NCI-H1417 (cell line): ENCODE measurements at regions not wholly inside any gene's neighbourhood (a gene's known extent, or its start where the extent isn't known, plus 50 kb on each side); places are given as distances from the start of the nearest gene placed in this dataset.
A peak's percentile ranks its signal among the peaks of the same experiment; 100 is the strongest.
"Not testable (repeated sequence)": the region's sequence is repeated elsewhere in the genome, so short reads cannot be mapped to it uniquely, and the experiment has no call there.

Source experiments
- DNase-seq, 3 experiments: peaks; one replicate each; lab custom pipeline; 2025; lab: John Stamatoyannopoulos, UW

DNA sequence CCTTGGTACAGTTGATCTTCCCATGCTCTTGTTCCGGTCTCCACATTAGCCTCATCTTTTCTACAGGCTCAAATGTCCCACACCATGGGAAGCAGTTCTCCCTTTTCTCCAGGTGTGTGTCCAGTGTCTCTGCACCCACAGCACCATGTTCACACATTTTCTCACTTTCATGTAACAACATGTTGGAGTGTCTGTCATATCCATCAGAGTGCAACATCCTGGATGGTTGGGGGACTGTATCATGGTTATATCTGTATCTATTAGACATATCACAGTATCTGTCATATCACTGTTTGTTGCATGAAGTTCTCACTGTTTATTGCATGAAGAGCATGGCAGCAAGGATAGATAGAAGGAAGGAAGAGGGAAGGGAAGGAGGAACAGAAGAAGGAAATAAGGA, 635.6 kb downstream of the EPM2A start:
- no peak for DNase-seq

DNA sequence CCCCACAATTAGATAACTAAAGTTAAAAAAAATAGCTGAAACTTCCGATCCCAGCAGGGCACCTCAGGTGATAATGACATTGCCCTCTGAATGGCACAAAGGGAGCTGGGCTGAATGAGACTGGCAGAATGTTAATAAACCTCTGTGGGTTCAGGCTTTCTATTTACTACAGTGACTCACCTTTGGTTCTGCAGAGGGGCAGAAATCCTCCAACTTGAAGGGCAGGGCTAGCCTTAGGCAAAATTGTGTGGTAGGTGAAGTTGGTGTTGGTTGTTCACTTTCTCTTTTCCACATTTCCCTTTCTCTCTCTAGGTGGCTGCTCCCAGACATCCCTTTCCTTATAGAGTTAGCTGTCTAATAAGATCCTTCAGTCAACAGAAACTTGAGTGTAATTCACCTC, 625.2 kb downstream of the EPM2A start:
- no peak for DNase-seq

DNA sequence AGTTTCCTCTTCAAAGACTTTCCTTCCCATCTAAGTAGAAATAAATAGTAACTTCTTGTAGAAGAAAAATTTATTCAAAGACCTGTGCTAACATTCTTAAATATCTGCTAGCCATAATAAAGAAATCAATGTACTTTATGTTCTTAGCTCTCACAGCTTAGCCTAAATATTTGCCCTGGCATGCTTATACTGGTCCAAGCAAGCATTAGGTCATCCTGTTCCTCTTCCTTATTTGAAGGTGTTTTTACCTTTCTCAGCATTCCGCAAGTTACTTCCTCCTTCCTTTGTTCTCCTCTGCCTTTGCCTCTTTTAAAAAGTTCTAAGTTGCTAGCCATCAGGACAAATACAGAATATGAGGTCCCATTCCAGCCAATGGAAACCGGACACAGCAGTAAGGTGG, 623.9 kb downstream of the EPM2A start:
- not testable (repeated sequence) for DNase-seq

DNA sequence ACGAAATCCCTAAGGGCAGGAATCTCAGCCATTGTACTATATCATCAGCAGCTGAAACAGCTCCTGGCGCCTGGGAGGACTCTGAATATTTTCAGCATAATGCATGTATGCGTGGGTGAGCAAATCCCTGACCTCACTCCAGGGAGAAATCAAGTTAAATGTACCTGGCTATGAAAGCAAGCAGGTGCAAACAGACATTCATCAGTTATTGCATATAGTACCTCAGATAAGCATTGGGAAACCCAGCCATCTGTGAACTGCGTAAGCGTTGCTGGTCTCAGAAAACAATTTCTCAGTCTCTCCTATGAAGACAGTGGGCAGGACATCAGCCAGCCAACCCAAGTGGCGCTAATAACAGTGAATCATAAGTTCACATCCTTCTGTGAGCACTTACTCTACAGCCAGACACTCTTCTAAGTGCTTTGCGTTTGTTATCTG, 622.6 kb downstream of the EPM2A start:
- DNase-seq, result no peak

DNA sequence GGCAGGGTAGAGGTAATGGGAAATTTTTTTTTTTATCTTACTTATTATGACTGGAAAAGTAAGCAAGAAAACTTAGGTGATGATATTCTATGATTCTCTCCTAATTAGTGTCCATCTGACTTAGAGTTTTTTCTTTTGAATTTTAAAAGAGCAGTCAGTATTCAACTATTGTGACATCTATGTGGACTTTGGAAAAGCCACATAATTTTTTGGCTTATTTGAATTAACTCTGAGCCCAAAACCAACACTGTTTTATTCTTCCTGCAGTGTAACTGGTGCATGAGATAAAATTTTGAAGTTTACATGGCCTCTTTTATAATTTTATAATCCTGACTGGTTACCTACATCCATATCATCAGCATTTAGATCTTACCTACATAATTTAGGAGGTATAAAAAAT, 619.7 kb downstream of the EPM2A start:
- no peak for DNase-seq

DNA sequence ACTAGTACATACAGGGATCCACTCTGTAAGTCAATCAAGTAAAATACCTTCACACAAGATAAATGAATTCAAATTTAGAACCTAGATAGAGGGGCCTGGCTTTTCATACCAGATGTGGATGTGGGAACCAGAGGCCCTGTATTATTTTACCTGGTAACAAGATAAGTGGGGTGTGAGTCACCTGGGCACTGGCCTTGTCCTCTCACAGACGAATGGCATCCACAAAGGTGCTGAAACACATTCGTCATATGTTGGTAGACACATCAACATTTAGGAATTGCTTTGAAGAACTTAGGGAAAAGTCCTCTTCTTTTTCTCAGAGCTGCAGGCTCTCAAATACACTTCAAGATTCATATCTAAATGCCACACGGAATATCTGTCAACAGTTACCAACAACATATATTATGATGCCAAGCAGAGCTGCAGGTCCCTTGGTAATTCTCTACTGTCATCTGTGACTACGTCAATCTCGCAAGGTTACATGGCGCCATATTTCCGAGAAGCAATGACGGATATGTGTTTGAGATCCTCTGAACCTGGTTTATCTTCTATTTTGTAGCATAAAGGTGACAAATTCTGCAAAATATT, 618.6 kb downstream of the EPM2A start:
- no peak for DNase-seq

DNA sequence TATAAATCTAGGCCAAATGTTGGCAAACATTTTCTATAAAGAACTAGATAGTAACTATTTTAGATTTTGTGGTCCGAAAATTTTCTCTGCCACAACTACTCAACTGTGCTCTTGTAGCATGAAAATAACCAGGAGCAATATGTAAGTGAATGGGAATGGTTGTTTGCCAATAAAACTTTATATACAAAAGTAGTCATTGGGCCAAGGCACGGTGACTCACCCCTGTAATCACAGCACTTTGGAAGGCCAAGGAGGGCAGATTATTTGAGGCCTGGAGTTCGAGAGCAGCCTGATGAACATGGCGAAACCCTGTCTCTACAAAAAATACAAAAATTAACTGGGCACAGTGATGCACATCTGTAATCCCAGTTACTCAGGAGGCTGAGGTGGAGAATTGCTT, 617.1 kb downstream of the EPM2A start:
- no peak for DNase-seq

DNA sequence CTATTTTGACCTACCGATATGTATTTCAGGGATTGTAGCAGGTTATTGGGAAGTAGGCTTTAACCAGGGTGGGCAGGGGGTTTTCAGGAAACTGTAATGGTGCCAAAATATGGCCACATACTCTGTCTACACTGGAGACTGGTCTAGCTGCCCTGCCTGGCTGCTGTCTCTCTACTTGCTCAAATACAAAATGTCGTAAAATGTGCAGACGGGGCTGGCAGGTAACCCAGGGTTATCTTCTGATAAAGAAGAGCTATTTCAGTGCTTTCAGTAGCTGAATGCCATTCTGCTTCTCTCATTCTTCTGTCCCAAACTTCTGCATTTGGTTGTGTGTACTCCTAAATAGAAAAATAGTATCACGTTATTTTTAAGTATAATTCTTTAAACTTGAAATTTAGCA, 616.2 kb downstream of the EPM2A start:
- DNase-seq, result no peak

DNA sequence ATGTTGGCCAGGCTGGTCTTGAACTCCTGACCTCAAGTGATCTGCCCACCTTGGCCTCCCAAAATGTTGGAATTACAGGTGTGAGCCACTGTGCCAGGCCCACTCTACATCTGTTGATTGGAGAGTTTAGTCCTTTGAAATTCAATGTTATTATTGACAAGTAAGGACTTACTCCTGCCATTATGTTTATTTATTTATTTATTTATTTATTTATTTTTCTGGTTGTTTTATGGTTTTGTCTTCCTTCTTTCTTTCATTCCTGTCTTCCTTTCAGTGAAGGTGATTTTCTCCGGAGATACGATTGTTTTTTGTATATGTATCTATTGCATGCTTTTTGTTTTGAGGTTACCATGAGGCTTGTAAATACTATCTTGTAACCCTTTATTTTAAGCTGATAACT, 602.6 kb downstream of the EPM2A start:
- no peak for DNase-seq

DNA sequence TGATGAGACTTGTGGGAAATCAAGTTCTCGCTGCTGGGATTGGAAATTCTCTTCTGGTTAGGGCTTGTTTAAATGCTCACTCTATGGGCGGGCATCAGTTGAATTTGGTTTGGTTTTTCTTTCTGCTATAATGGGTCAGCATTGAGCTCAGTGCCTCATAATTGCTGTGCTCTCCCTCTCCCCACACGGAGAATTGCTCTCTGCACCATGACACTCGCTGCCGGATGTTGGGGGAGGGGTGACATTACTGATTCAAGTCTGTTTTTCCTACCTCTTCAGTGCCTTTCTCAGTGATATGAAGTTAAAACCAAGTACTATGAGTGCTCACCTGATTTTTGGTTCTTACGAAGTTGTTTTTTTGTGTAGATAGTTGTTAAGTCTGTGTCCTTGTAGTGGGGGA, 599.6 kb downstream of the EPM2A start:
- DNase-seq, result no peak

DNA sequence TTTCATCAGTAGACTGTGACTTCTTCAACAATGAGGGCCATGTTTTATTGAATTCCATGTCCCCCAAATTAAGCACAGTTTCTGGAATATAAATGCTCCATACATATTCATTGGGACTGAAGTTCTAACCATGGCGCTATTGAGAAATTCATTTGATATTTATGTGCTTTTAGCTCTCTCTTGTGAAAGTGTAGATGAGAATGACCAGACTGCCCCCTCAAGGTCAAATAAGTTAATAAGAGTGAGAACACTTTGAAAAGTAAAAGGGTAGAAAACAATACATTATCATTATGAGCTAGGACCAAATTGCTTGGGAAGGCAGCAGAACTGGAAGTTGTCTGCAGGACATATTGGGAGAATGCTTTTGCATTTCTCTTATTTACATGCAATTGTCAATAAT, 597.9 kb downstream of the EPM2A start:
- peak in 1 of 3 experiments; percentile 38 for DNase-seq

DNA sequence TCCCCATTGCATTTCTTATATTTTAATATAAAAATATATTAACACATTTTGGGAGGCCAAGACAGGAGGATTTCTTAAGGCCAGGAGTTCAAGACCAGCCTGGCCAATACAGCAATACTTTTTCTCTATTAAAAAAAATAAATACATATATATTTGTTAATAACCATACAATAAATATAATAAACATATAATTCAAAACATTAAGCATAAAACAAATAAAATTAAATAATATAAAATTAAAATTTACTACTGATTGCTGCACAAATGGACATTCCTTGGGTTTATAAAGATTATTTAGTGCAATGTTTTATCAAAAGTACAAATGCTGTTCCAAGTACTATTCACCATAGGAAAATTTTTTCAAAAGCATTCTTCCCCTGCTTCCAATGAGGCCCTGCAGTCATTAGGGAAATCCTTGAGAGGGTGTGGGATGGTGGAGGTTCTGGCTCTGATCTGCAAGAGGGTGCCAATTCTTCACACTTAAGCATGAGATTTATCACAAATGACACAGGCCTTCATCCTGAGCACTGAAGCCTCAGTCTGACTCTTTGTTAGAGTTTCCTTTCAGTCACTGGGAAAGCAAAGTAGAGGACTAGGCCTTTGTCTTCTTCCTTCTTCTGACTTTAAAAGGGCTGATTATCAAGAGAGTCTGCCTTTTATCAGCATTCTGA, 596.7 kb downstream of the EPM2A start:
- peak in 1 of 3 experiments; percentile 55 for DNase-seq

DNA sequence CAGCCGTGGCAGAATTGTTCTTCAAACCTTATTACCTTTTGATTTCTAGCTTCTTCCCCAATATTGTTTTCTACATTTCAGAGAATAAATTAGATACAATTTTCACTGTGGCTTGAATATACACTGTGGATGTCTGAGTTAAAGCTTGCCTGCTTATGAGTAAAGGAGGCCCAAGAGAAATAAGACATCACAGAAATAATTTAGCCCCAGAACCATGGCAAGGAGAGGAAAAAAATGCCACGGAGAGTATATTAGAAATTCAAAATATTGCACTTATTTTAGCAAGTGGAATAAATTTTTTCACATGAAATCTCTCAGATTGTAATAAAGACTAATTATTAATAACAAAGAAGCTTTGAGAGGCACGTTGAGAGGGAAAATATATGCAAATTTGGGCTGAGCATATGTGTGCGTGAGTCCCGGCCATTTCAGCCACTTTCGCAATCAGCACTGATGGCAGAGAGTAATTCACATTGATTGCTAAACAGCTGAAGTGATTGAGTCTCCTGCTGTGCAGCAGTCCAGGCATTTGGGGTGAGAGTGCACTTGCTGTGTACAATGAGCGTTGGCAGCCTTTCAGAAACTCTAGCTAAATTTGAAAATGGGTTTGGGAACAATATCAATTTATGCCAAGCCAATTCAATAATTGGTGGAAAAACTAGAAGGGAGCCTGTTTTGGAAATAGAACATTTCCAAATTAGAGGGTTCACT, 596.0 kb downstream of the EPM2A start:
- DNase-seq, result peak in 2 of 3 experiments; percentile 41 to 88

DNA sequence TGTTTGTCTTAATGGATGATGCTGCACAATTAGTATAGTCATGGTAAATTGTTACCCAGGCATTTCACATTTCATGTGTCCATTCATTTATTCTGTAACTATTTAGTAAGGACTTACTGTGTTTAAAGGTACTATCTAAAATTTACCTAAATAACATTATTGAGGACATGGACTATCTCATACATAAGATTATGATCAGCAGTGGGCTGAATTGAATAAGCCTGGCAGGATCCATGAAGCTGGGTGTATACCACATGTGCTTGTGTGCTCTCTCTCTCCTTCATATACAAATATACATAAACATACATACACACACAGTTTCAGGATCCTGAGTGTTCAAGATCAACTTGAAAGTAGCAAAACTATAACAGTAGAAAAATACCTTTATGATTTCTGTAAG, 595.4 kb downstream of the EPM2A start:
- no peak for DNase-seq

DNA sequence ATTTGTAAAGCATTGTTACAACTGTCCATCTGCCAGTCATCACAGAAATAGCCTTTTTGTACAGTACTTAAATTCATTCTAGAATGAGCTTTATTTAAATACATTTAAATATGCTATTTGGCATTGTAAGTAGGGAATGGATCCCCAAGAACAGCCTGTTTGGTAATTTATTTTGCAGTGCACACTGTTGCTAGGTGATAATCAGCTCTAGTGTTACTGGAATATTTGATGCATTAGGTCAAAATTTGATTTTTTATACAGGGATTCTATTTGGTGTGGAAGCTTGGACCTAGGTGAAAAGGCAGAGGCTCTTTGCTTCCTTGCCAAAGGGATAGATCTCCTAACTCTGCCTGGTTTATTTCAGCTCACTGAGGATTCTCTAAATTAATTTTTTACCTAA, 593.7 kb downstream of the EPM2A start:
- DNase-seq, result no peak

DNA sequence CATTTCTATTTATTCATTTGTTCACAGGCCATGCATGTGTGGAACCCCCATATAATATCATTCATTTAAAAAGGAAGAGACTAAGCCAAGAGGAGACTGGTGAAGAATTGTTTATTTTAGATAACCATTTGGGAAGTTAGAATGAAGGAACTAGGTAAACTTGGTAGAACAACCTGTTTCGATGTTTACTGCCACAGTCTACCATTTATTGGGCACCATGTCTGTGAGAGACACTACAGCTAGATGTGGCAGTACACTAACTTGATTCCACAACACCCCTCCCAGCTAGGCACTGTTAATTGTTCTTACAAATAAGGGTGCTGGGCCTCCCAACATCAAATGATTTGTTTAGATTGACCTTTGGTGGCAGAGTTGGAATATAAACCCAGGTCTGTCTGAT, 592.4 kb downstream of the EPM2A start:
- no peak for DNase-seq

DNA sequence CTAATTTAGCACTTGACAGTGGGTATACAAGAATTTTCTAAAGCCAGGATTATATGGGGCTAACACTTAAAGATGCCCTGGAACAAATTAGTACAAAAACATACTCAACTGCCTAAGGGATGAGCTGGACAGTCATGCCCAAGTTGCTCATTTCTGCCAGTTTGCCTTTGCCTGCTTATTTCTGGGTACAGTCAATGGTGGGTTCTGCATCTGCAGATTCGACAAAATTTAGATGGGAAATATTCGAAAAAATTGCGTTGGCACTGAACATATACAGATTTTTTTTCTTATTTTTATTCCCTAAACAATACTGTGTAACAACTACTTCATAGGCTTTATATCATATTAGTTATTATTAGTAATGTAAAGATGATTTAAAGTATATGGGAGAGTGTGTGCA, 591.9 kb downstream of the EPM2A start:
- DNase-seq, result no peak

DNA sequence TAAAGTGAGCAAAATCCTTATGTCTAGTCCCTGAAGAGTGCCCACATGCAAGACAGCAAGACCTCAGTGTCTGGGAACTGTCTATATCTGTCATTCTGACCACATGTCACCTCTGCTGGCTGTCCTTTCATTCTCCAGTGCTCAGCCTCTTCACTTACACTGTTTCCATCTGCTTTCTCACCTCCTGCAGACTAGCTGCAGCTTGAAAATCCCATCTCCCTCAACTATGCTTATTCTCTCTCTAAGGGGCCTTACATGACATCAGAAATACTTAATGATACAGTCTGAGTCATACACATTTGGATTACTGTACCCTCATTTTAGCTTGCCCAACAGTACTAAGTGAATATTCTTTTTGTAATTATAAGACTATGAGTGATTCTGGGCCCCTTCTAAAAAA, 587.8 kb downstream of the EPM2A start:
- DNase-seq, result peak in 1 of 3 experiments; percentile 12

DNA sequence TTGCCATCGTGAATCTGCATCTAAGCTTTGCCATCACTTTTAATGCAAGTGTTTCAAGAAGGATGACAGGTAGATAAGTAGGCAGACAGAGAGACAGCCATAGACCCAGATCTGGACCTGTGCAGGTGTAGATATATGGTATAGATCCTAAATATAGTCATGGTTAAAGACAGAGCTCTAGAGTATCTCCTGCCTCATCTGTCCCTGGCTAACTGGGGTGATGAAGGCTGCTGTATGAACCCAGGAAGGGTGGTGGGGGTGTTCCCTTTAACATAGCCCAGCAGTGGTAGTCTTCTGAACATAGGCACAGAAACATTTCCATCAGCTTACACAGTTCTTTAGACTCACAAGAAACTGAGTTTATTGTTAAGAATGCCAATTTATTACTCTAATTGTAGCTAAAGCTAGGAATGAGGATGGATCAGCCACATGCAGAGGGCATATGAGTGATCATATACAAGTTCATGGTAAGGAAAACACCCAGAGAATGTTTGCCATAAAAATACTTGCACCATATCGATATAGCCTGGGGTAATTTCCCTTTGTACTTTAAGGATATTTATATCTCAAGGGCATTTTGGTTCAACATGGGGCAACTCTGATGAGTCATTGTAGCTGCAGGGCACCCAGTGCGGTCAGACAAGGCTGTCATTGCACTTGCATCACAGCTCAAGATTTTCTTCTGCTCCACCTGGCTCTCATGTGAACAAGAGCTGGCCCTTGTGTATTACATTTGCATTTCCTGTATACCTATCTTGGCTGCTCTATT, 587.2 kb downstream of the EPM2A start:
- peak; percentile 8 to 50 (median 25) for DNase-seq

DNA sequence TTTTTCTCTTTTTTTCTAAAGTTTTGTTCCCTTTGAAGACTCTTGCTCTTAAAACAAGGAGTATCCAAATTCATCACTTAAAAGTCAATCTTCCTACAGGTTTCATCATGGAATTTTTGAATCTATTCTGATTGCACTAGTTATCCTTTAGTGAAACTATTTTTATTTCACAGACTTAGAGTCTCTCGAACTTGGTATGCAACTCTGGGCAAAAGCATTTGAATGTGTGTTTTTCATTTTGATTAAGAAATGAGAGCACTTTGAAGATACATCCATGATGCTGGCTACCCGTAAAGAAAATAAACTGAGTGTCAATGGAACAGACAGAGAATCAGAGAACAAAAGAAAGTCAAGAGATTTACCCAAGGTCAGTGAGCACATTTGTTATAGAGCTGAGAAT, 586.5 kb downstream of the EPM2A start:
- no peak for DNase-seq

DNA sequence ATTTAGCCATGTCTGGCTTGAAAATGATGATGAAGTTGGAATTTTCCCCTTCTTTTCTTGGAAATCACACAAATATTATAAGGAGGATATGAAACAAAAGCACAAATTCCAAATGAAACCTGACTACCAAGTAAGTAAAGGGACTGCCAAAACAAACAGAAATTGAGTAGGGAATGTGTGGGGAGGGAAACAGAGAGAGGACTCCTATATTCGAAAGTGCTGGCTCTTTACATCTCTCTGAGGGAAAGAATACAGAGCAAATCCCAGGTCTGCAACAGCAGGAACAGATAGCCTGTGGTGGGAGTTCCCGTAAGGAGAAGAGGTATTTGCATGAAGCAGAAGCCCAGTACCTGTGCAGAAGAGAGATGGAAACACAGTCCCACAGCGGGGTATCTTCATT, 583.7 kb downstream of the EPM2A start:
- no peak for DNase-seq

DNA sequence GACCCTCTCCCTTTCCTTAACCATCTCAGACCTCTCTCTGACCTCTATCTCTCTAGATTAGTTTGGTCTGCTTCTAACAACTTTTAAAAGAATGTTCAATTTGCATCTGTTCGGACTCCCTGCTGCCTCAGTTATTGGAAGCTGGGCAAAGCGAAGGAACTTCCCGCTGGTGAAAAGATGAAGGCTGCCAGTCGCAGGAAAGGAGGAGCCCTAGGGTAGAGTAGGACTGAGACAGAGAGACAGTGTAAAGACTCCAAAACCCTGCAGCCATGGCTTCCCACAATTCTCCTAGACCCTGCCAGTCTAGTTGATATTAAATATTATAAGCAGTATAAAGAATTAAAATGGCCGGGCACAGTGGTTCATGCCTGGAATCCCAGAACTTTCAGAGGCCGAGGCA, 581.8 kb downstream of the EPM2A start:
- DNase-seq, result no peak

DNA sequence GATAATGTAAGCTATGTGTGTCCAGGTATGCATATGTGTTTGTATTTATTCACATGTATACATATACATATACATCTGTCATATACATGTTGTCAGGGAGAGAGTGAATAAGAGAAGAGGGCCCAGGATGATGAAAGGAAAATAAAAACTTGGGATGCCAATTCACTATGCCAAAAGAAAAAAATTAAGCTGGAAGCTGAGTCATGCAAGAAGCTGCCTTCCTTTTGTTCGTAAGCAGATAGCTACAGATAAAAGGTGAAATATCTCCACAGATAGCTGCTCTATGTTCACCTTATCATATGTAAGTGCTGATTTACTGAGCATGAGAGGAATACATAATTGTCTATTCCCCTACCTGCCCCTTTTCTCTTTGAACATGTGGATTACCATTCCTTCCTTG, 579.9 kb downstream of the EPM2A start:
- DNase-seq, result no peak
